C1 segment of cervical spinal cord (tissue), 14 donors: ENCODE measurements at regions not wholly inside any gene's neighbourhood (a gene's known extent, or its start where the extent isn't known, plus 50 kb on each side); places are given as distances from the start of the nearest gene placed in this dataset.
A peak's percentile ranks its signal among the peaks of the same experiment; 100 is the strongest.

ENCODE experiments used
- DNase-seq, 14 donors: peaks; one replicate each; lab custom pipeline; 2025; lab: John Stamatoyannopoulos, UW

- DNase-seq, result peak in 1 of 14 donors; percentile 44
These were observed 147.7 kb downstream of the TM9SF2 start for GRCh38 chr13:99648927-99649326.

- peak in 1 of 14 donors; percentile 18 for DNase-seq
These were observed 146.9 kb downstream of the TM9SF2 start for GRCh38 chr13:99648066-99648665.

- DNase-seq, result peak in 1 of 14 donors; percentile 82
These were observed 146.3 kb downstream of the TM9SF2 start for GRCh38 chr13:99647596-99647985.

- no peak for DNase-seq
These were observed 145.8 kb downstream of the TM9SF2 start for GRCh38 chr13:99646866-99647595.

GRCh38 chr13:99642841-99643240 is 141.6 kb downstream of the TM9SF2 start:
- DNase-seq, result no peak

GRCh38 chr13:99642006-99642405 is 140.7 kb downstream of the TM9SF2 start:
- no peak for DNase-seq

- no peak for DNase-seq
These were observed 139.0 kb downstream of the TM9SF2 start for GRCh38 chr13:99640260-99640659.

GRCh38 chr13:99639126-99639525 is 137.9 kb downstream of the TM9SF2 start:
- no peak for DNase-seq

GRCh38 chr13:99636728-99637353 is 135.6 kb downstream of the TM9SF2 start:
- no peak for DNase-seq

GRCh38 chr13:99636306-99636705 is 135.0 kb downstream of the TM9SF2 start:
- DNase-seq, result no peak

GRCh38 chr13:99634672-99635071 is 133.4 kb downstream of the TM9SF2 start:
- no peak for DNase-seq

GRCh38 chr13:99630269-99630898 is 129.1 kb downstream of the TM9SF2 start:
- no peak for DNase-seq

- DNase-seq, result no peak
These were observed 128.4 kb downstream of the TM9SF2 start for GRCh38 chr13:99629641-99630040.

GRCh38 chr13:99628442-99628841 is 127.2 kb downstream of the TM9SF2 start:
- DNase-seq, result no peak

- DNase-seq, result no peak
These were observed 125.3 kb downstream of the TM9SF2 start for GRCh38 chr13:99626461-99627082.

- no peak for DNase-seq
These were observed 123.8 kb downstream of the TM9SF2 start for GRCh38 chr13:99624936-99625540.

GRCh38 chr13:99620806-99621205 is 119.5 kb downstream of the TM9SF2 start:
- no peak for DNase-seq

- DNase-seq, result no peak
These were observed 117.9 kb downstream of the TM9SF2 start for GRCh38 chr13:99619207-99619606.

- DNase-seq, result peak in 3 of 14 donors; percentile 11 to 29 (median 21)
These were observed 116.4 kb downstream of the TM9SF2 start for GRCh38 chr13:99617474-99618255.

- DNase-seq, result no peak
These were observed 113.2 kb downstream of the TM9SF2 start for GRCh38 chr13:99614465-99614885.
